ENCODE measurements at regions not wholly inside any gene's neighbourhood (a gene's known extent, or its start where the extent isn't known, plus 50 kb on each side); places are given as distances from the start of the nearest gene placed in this dataset.

DNA sequence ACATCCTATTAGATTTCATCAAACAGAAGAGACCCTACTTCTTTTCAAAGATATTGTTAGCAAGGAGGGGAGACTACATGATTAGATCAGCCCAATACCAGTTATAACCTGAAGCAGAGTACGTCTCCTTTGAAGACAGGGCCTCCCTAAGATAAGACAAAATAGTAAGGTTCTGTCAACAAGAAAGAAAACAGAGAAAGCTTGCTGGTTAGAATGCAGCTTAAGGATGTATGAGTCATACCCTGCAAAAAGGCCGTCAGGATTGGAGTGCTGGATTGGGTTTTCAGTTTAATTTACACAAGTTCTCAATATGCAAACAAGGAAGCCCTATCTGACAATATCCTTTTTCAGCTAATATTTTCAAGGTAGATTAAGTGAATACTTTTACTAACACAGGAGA lies 1581.2 kb upstream of the WWC1 start:
- no TSS peak for BruUV-seq (replicated peaks)
- ATAC-seq, result no peak
- CTCF ChIA-PET (ENCODE audit: low intra/inter-chr PET ratio, low total read pairs), result no interaction called here
- POLR2A ChIA-PET, result no interaction called here
- Histone ChIP-seq H3K9ac (ENCODE audit: insufficient read depth, low read depth, low read length) (no peak overlapping the region), H3K27ac (ENCODE audit: extremely low read length, insufficient read depth, low read length) (no peak overlapping the region), H2AFZ (ENCODE audit: low read length) (no peak overlapping the region), H3K27me3 (ENCODE audit: control insufficient read depth in 1 of 2, insufficient read depth in 2 of 2, low read length in 2 of 2) (no peaks in the 10 kb centered on the region), H3K4me1 (ENCODE audit: insufficient read depth, low read length) (no peaks in the 10 kb centered on the region), H4K20me1 (ENCODE audit: insufficient read depth, low read length) (no peaks in the 10 kb centered on the region), H3K36me3 (replicated peaks in 1 of 2; ENCODE audit: control insufficient read depth in 1 of 2, insufficient read depth in 2 of 2, low read length in 2 of 2) (no peaks in the 10 kb centered on the region), H3K4me3 (replicated peaks in 1 of 3; ENCODE audit: insufficient read depth in 1 of 3, low read depth in 2 of 3, low read length in 3 of 3) (no peak overlapping the region), H3K9me3 (ENCODE audit: low read length) (peaks cover 93% of the 10 kb centered on the region), H3K79me2 (ENCODE audit: insufficient read depth, low read length) (no peaks in the 10 kb centered on the region), H3K4me2 (ENCODE audit: low read depth, low read length) (no peak overlapping the region)
- in situ Hi-C loops (cut with HindIII; ENCODE audit: extremely low pct_ligation_motif_present, low pct_unique_long_range_greater_than_20kb), result no loop called here
- TF ChIP-seq JARID2 (CRISPR knock-in tag; IDR thresholded peaks at IDR 0.05; ENCODE audit: insufficient replicate concordance) (no peak), ZBTB7B (CRISPR knock-in tag; IDR thresholded peaks at IDR 0.05) (no peak), DNMT1 (CRISPR knock-in tag; IDR thresholded peaks at IDR 0.05) (no peak), CBFB (CRISPR knock-in tag; IDR thresholded peaks at IDR 0.05) (no peak), NR3C1 (CRISPR knock-in tag; IDR thresholded peaks at IDR 0.05) (no peak), HOXA9 (CRISPR knock-in tag; IDR thresholded peaks at IDR 0.05; ENCODE audit: borderline replicate concordance) (no peak), SMARCE1 (IDR thresholded peaks at IDR 0.05; ENCODE audit: borderline replicate concordance) (no peak), ZSCAN21 (CRISPR knock-in tag; IDR thresholded peaks at IDR 0.05; ENCODE audit: borderline replicate concordance) (no peak), KDM3A (CRISPR knock-in tag; IDR thresholded peaks at IDR 0.05; ENCODE audit: low read depth) (no peak), PAWR (CRISPR knock-in tag; IDR thresholded peaks at IDR 0.05; ENCODE audit: borderline replicate concordance) (no peak), U2AF2 (IDR thresholded peaks at IDR 0.05; ENCODE audit: low read depth, low read length) (no peak), FOXK2 (IDR thresholded peaks at IDR 0.05) (no peak), ZNF124 (CRISPR knock-in tag; IDR thresholded peaks at IDR 0.05) (no peak), KMT2B (CRISPR knock-in tag; IDR thresholded peaks at IDR 0.05) (no peak), ONECUT2 (CRISPR knock-in tag; IDR thresholded peaks at IDR 0.05) (no peak)
- TF ChIP-seq, protein P1, sequence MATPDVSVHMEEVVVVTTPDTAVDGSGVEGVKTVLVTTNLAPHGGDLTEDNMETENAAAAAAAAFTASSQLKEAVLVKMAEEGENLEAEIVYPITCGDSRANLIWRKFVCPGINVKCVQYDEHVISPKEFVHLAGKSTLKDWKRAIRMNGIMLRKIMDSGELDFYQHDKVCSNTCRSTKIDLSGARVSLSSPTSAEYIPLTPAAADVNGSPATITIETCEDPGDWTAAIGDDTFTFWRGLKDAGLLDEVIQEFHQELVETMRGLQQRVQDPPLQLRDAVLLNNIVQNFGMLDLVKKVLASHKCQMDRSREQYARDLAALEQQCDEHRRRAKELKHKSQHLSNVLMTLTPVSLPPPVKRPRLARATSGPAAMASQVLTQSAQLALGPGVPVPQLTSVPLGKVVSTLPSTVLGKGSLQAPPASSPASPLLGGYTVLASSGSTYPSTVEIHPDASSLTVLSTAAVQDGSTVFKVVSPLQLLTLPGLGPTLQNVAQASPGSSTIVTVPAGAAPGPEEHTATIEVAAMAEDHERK (CRISPR knock-in tag; IDR thresholded peaks at IDR 0.05; ENCODE audit: low read depth), result no peak
- TF ChIP-seq, protein P2, sequence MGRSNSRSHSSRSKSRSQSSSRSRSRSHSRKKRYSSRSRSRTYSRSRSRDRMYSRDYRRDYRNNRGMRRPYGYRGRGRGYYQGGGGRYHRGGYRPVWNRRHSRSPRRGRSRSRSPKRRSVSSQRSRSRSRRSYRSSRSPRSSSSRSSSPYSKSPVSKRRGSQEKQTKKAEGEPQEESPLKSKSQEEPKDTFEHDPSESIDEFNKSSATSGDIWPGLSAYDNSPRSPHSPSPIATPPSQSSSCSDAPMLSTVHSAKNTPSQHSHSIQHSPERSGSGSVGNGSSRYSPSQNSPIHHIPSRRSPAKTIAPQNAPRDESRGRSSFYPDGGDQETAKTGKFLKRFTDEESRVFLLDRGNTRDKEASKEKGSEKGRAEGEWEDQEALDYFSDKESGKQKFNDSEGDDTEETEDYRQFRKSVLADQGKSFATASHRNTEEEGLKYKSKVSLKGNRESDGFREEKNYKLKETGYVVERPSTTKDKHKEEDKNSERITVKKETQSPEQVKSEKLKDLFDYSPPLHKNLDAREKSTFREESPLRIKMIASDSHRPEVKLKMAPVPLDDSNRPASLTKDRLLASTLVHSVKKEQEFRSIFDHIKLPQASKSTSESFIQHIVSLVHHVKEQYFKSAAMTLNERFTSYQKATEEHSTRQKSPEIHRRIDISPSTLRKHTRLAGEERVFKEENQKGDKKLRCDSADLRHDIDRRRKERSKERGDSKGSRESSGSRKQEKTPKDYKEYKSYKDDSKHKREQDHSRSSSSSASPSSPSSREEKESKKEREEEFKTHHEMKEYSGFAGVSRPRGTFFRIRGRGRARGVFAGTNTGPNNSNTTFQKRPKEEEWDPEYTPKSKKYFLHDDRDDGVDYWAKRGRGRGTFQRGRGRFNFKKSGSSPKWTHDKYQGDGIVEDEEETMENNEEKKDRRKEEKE (IDR thresholded peaks at IDR 0.05), result no peak
- DNase-seq (ENCODE audit: low spot score), result no peak
- WGBS (ENCODE audit: low lambda C conversion rate), result 9% methylated on average over 2 of the region's 2 CpGs
- intact Hi-C loops (cut with micrococcal nuclease; ENCODE audit: unreplicated experiment), result no loop called here
- no peak for FAIRE-seq
